HUES64 (cell line): ENCODE measurements at regions not wholly inside any gene's neighbourhood (a gene's known extent, or its start where the extent isn't known, plus 50 kb on each side); places are given as distances from the start of the nearest gene placed in this dataset.

Source experiments
- H3K27ac ChIP-seq: 2 replicates; pipeline ENCODE4 v1.7.0; 2013; ENCODE audit warnings: low read depth, low read length, inconsistent platforms
- H3K27me3 ChIP-seq: 2 replicates; pipeline ENCODE4 v1.6.1; 2013; ENCODE audit warnings: mild to moderate bottlenecking, low read length; ENCODE audit not compliant: insufficient read depth
- H3K36me3 ChIP-seq: 2 replicates; pipeline ENCODE4 v1.6.1; 2013; ENCODE audit warnings: mild to moderate bottlenecking, low read length; ENCODE audit not compliant: insufficient read depth
- H3K4me1 ChIP-seq: 2 replicates; pipeline ENCODE4 v1.6.1; 2013; ENCODE audit warnings: mild to moderate bottlenecking, low read length, moderate library complexity; ENCODE audit not compliant: insufficient read depth
- H3K4me3 ChIP-seq: 2 replicates; pipeline ENCODE4 v1.5.1; 2013; ENCODE audit warnings: mild to moderate bottlenecking, low read length, moderate library complexity
- H3K9ac ChIP-seq: 2 replicates; pipeline ENCODE4 v1.6.1; 2013; ENCODE audit warnings: mild to moderate bottlenecking, low read depth, low read length
- H3K9me3 ChIP-seq: 2 replicates; pipeline ENCODE4 v1.6.1; 2013; ENCODE audit warnings: low read depth, low read length; ENCODE audit not compliant: insufficient read depth
- WGBS: fragments of 150-250, 120-280 bp; methylation state at CpG from one replicate; pipeline ENCODE4 v1.1.7; 2013; ENCODE audit warnings: missing lambda C conversion rate; 5-methylcytosine and 5-hydroxymethylcytosine counted together

- WGBS: 98% methylated on average over 4 of the region's 4 CpGs
- H3K4me3 ChIP-seq: no peak overlapping the region
- H3K4me1 ChIP-seq: no peaks in the 10 kb centered on the region
- H3K27me3 ChIP-seq: no peaks in the 10 kb centered on the region
- H3K36me3 ChIP-seq: no peaks in the 10 kb centered on the region
- H3K9me3 ChIP-seq: no peaks in the 10 kb centered on the region
- H3K27ac ChIP-seq: no peak overlapping the region
- H3K9ac ChIP-seq: no peak overlapping the region
Observed at GRCh38 chr3:107894998-107895397, 195.8 kb downstream of the CD47 start.

GRCh38 chr3:107892955-107893624 lies 197.7 kb downstream of the CD47 start:
- peaks cover 9% of the 10 kb centered on the region for H3K9me3 ChIP-seq
- no peaks in the 10 kb centered on the region for H3K27me3 ChIP-seq
- no peak overlapping the region for H3K4me3 ChIP-seq
- H3K36me3 ChIP-seq: no peaks in the 10 kb centered on the region
- WGBS: 77% methylated on average over 6 of the region's 7 CpGs
- no peaks in the 10 kb centered on the region for H3K4me1 ChIP-seq
- H3K27ac ChIP-seq: no peak overlapping the region
- H3K9ac ChIP-seq: no peak overlapping the region

GRCh38 chr3:107884719-107885460 lies 205.9 kb downstream of the CD47 start:
- Histone ChIP-seq H3K4me3 (no peak overlapping the region), H3K9me3 (peaks cover 9% of the 10 kb centered on the region), H3K4me1 (no peaks in the 10 kb centered on the region), H3K9ac (no peak overlapping the region), H3K36me3 (no peaks in the 10 kb centered on the region), H3K27me3 (no peaks in the 10 kb centered on the region), H3K27ac (no peak overlapping the region)
- 73% methylated on average over 2 of the region's 2 CpGs for WGBS

- Histone ChIP-seq H3K27ac (no peak overlapping the region), H3K36me3 (no peaks in the 10 kb centered on the region), H3K27me3 (no peaks in the 10 kb centered on the region), H3K9me3 (peaks cover under 1% of the 10 kb centered on the region), H3K4me1 (no peaks in the 10 kb centered on the region), H3K9ac (no peak overlapping the region), H3K4me3 (no peak overlapping the region)
Observed at GRCh38 chr3:107884028-107884427, 206.8 kb downstream of the CD47 start.

- Histone ChIP-seq H3K4me1 (no peaks in the 10 kb centered on the region), H3K9ac (no peak overlapping the region), H3K27ac (no peak overlapping the region), H3K4me3 (no peak overlapping the region), H3K36me3 (no peaks in the 10 kb centered on the region), H3K27me3 (no peaks in the 10 kb centered on the region), H3K9me3 (no peaks in the 10 kb centered on the region)
- 90% methylated on average over 7 of the region's 7 CpGs for WGBS
Observed at GRCh38 chr3:107882881-107883280, 207.9 kb downstream of the CD47 start.

GRCh38 chr3:107882261-107882660 lies 208.6 kb downstream of the CD47 start:
- Histone ChIP-seq H3K9me3 (no peaks in the 10 kb centered on the region), H3K27ac (no peak overlapping the region)
- 98% methylated on average over 4 of the region's 4 CpGs for WGBS

GRCh38 chr3:107881509-107881908 lies 209.3 kb downstream of the CD47 start:
- Histone ChIP-seq H3K9ac (no peak overlapping the region), H3K9me3 (no peaks in the 10 kb centered on the region), H3K4me3 (no peak overlapping the region), H3K4me1 (no peaks in the 10 kb centered on the region), H3K27ac (no peak overlapping the region), H3K36me3 (no peaks in the 10 kb centered on the region), H3K27me3 (no peaks in the 10 kb centered on the region)
- 91% methylated on average over 4 of the region's 4 CpGs for WGBS

More at GRCh38 chr3:107882261-107882660, 208.6 kb downstream of the CD47 start:
- Histone ChIP-seq H3K9ac (no peak overlapping the region), H3K36me3 (no peaks in the 10 kb centered on the region), H3K4me1 (no peaks in the 10 kb centered on the region), H3K4me3 (no peak overlapping the region), H3K27me3 (no peaks in the 10 kb centered on the region)

- no peaks in the 10 kb centered on the region for H3K9me3 ChIP-seq
- no peak overlapping the region for H3K27ac ChIP-seq
- no peak overlapping the region for H3K4me3 ChIP-seq
- 98% methylated on average over 4 of the region's 4 CpGs for WGBS
- H3K4me1 ChIP-seq: no peaks in the 10 kb centered on the region
- H3K27me3 ChIP-seq: no peaks in the 10 kb centered on the region
- H3K36me3 ChIP-seq: no peaks in the 10 kb centered on the region
- H3K9ac ChIP-seq: no peak overlapping the region
Observed at GRCh38 chr3:107880702-107881101, 210.1 kb downstream of the CD47 start.

- Histone ChIP-seq H3K27me3 (no peaks in the 10 kb centered on the region), H3K36me3 (no peaks in the 10 kb centered on the region), H3K27ac (no peak overlapping the region), H3K9me3 (no peaks in the 10 kb centered on the region), H3K4me3 (no peak overlapping the region), H3K9ac (no peak overlapping the region), H3K4me1 (no peaks in the 10 kb centered on the region)
- WGBS: 89% methylated on average over 6 of the region's 6 CpGs
Observed at GRCh38 chr3:107877936-107878335, 212.9 kb downstream of the CD47 start.

GRCh38 chr3:107870943-107871638 lies 219.7 kb downstream of the CD47 start:
- Histone ChIP-seq H3K27ac (no peak overlapping the region), H3K4me1 (0 out of 2 replicates have a peak, but pooled peaks cover 7% of the 10 kb centered on the region), H3K27me3 (no peaks in the 10 kb centered on the region), H3K9ac (no peak overlapping the region), H3K36me3 (no peaks in the 10 kb centered on the region), H3K9me3 (no peaks in the 10 kb centered on the region), H3K4me3 (no peak overlapping the region)
- WGBS: 97% methylated on average over 2 of the region's 2 CpGs

- no peaks in the 10 kb centered on the region for H3K36me3 ChIP-seq
- H3K4me3 ChIP-seq: no peak overlapping the region
- 80% methylated on average over 1 of the region's 1 CpG for WGBS
- H3K4me1 ChIP-seq: 0 out of 2 replicates have a peak, but pooled peaks cover 7% of the 10 kb centered on the region
- H3K27ac ChIP-seq: no peak overlapping the region
- H3K27me3 ChIP-seq: no peaks in the 10 kb centered on the region
- no peak overlapping the region for H3K9ac ChIP-seq
- H3K9me3 ChIP-seq: no peaks in the 10 kb centered on the region
Observed at GRCh38 chr3:107870096-107870495, 220.7 kb downstream of the CD47 start.
